Ascending aorta (tissue), 2 donors: ENCODE measurements at regions not wholly inside any gene's neighbourhood (a gene's known extent, or its start where the extent isn't known, plus 50 kb on each side); places are given as distances from the start of the nearest gene placed in this dataset.

Source experiments
- DNase-seq, 2 donors: peaks; one replicate each; pipeline ENCODE4 v3.0.0-alpha.2; 2019; ENCODE audit warnings: low spot score in 2 of 2
- H3K27ac ChIP-seq, 2 donors: fragments of 200-600 bp; sonication (generic); one replicate each; pipeline ENCODE4 v1.5.1; 2016 to 2017; ENCODE audit warnings: mild to moderate bottlenecking in 1 of 2
- H3K27me3 ChIP-seq: fragments of 200-600 bp; sonication (generic); one replicate; pipeline ENCODE4 v1.5.1; 2017
- H3K36me3 ChIP-seq, 2 donors: fragments of 200-600 bp; sonication (generic); one replicate each; pipeline ENCODE4 v1.5.1; 2016
- H3K4me1 ChIP-seq, 2 donors: fragments of 200-600 bp; sonication (generic); one replicate each; pipeline ENCODE4 v1.5.1; 2016 to 2017; ENCODE audit warnings: mild to moderate bottlenecking in 1 of 2
- H3K4me3 ChIP-seq, 2 donors: fragments of 200-600 bp; sonication (generic); one replicate each; pipeline ENCODE4 v1.5.1; 2016 to 2017; ENCODE audit warnings: mild to moderate bottlenecking in 1 of 2
- H3K9me3 ChIP-seq, 2 donors: fragments of 200-600 bp; sonication (generic); one replicate each; pipeline ENCODE4 v1.5.1; 2016
- intact Hi-C: fragments of 100-400 bp; cut with DNase I; formaldehyde crosslinking; loops from one replicate; pipeline ENCODE4 v1.15.1; 2023
- TF ChIP-seq, protein P1 (sequence below), 3 experiments: fragments of 200-600 bp in 2 of 3; fragments of 450-650 bp in 1 of 3; sonication (generic) in 2 of 3; IDR thresholded peaks; one replicate each; pipeline ENCODE4 v1.5.1; 2016 to 2019; ENCODE audit warnings: antibody characterized with exemption in 3 of 3, mild to moderate bottlenecking in 1 of 3, moderate library complexity in 1 of 3

DNA sequence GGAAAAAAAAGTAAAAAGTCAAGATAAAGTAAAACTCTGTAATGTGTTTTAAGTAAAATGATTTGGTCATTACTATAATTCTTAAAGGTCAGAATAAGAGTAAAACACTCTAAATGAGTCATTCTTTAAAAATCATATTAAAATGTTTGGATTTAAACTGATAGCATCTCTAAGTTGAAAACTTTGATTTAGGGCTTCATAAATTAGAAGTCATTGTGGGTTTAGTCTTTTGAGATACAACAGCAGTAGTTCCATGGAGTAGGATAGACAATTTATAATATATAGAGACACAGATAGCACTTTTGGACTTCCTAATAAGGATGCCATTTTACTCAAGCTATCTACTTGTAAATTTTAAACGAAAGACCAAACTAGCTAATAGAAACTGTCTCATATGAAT lies 77.1 kb upstream of the PABPC4L start:
- TF ChIP-seq, protein P1, sequence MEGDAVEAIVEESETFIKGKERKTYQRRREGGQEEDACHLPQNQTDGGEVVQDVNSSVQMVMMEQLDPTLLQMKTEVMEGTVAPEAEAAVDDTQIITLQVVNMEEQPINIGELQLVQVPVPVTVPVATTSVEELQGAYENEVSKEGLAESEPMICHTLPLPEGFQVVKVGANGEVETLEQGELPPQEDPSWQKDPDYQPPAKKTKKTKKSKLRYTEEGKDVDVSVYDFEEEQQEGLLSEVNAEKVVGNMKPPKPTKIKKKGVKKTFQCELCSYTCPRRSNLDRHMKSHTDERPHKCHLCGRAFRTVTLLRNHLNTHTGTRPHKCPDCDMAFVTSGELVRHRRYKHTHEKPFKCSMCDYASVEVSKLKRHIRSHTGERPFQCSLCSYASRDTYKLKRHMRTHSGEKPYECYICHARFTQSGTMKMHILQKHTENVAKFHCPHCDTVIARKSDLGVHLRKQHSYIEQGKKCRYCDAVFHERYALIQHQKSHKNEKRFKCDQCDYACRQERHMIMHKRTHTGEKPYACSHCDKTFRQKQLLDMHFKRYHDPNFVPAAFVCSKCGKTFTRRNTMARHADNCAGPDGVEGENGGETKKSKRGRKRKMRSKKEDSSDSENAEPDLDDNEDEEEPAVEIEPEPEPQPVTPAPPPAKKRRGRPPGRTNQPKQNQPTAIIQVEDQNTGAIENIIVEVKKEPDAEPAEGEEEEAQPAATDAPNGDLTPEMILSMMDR (IDR thresholded peaks at IDR 0.05), result no peak
- intact Hi-C loops, result no loop called here
- no peak for DNase-seq

DNA sequence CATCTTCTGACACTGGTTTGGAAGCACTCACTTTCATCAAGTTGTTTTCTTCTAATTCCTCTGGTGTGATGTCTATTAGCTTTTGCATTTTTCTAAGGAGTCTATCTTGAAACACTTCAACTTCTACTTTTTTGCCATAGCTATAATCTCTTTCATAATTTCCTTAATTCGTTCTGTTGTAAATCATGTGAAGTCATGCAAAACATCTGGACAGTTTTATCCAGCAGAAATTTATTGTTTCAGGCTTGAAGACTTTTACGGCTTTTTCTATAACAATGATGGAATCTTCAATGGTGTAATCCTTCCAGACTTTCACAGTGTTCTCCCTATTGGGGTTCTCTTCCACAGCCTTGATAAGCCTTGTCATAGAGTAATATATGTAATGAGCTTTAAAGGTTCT lies 74.9 kb upstream of the PABPC4L start:
- Histone ChIP-seq H3K36me3 (no peaks in the 10 kb centered on the region), H3K27me3 (no peaks in the 10 kb centered on the region), H3K4me1 (no peaks in the 10 kb centered on the region), H3K4me3 (no peak overlapping the region), H3K27ac (no peak overlapping the region), H3K9me3 (no peaks in the 10 kb centered on the region)
- intact Hi-C loops, result no loop called here
- no peak for DNase-seq
- TF ChIP-seq, protein P1 (IDR thresholded peaks at IDR 0.05), result no peak

More for the DNA sequence above, 77.1 kb upstream of the PABPC4L start:
- Histone ChIP-seq H3K9me3 (no peaks in the 10 kb centered on the region), H3K36me3 (no peaks in the 10 kb centered on the region), H3K4me3 (no peak overlapping the region), H3K27ac (no peak overlapping the region), H3K27me3 (no peaks in the 10 kb centered on the region), H3K4me1 (no peaks in the 10 kb centered on the region)

DNA sequence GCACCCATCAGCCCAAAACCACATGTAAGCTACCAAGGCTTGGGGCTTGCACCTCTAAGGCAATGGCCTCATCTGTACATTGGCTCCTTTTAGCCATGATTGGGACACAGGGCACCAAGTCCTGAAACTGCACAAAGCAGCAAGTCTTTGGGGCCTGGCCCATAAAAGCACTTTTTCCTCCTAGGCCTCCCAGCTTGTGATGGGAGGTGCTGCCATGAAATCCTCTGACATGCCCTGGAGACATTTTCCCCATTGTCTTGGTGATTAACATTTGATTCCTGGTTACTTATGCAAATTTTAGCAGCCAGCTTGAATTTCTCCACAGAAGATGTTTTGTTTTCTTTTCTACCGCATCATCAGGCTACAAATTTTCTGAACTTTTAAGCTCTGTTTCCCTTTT lies 58.5 kb upstream of the PABPC4L start:
- no peaks in the 10 kb centered on the region for H3K4me1 ChIP-seq
- TF ChIP-seq, protein P1 (IDR thresholded peaks at IDR 0.05), result no peak
- intact Hi-C loops, result no loop called here

More for the DNA sequence above, 58.5 kb upstream of the PABPC4L start:
- DNase-seq, result no peak
- Histone ChIP-seq H3K27ac (no peak overlapping the region), H3K36me3 (no peaks in the 10 kb centered on the region), H3K9me3 (no peaks in the 10 kb centered on the region), H3K27me3 (no peaks in the 10 kb centered on the region), H3K4me3 (no peak overlapping the region)
